Naive thymus-derived CD4-positive, alpha-beta T cell (primary cell): ENCODE measurements at regions not wholly inside any gene's neighbourhood (a gene's known extent, or its start where the extent isn't known, plus 50 kb on each side); places are given as distances from the start of the nearest gene placed in this dataset.

Experiments used
- ATAC-seq: fragments of 150-1000 bp; cut with Tn5 transposase; 2 replicates; pipeline ENCODE4 v1.10.0; 2021; ENCODE audit warnings: mild to moderate bottlenecking, moderate library complexity
- CTCF ChIA-PET: fragments of 350-600 bp; sonication (Branson Sonifier 250); formaldehyde crosslinking; loops from one replicate; lab custom pipeline; 2021; ENCODE audit warnings: antibody characterized with exemption; lab: Charles Lee
- POLR2A ChIA-PET: fragments of 350-600 bp; sonication (Branson Sonifier 250); formaldehyde crosslinking; loops from one replicate; lab custom pipeline; 2021; ENCODE audit warnings: antibody characterized with exemption, inconsistent platforms; lab: Charles Lee
- DNase-seq, 9 donors: peaks; one replicate each; pipeline versions ENCODE4 v3.0.0 to v3.0.0-alpha.2; 2020 to 2022; ENCODE audit warnings: mixed read lengths in 1 of 9
- H3K27ac ChIP-seq: one replicate; pipeline ENCODE4 v1.7.0; 2013; ENCODE audit warnings: mild to moderate bottlenecking, low read depth, low read length, moderate library complexity
- H3K27me3 ChIP-seq, 2 donors: one replicate each; pipeline ENCODE4 v1.7.0; 2013; ENCODE audit warnings: low read length in 2 of 2, mild to moderate bottlenecking in 2 of 2, moderate library complexity in 2 of 2; ENCODE audit not compliant: control insufficient read depth in 2 of 2, insufficient read depth in 2 of 2
- H3K36me3 ChIP-seq, 3 experiments: 1 replicate in 2 of 3; 2 replicates in 1 of 3; pipeline ENCODE4 v1.7.0; 2013; ENCODE audit warnings: low read length in 3 of 3, mild to moderate bottlenecking in 3 of 3, moderate library complexity in 1 of 3; ENCODE audit not compliant: insufficient read depth in 3 of 3, control insufficient read depth in 2 of 3
- H3K4me1 ChIP-seq, 2 donors: one replicate each; pipeline ENCODE4 v1.7.0; 2013; ENCODE audit warnings: low read length in 2 of 2, mild to moderate bottlenecking in 2 of 2, moderate library complexity in 1 of 2; ENCODE audit not compliant: control insufficient read depth in 2 of 2, insufficient read depth in 2 of 2
- H3K4me3 ChIP-seq: 2 replicates; pipeline ENCODE4 v1.7.0; 2013; ENCODE audit warnings: mild to moderate bottlenecking, low read length
- H3K9me3 ChIP-seq, 3 experiments: 1 replicate in 2 of 3; 2 replicates in 1 of 3; pipeline ENCODE4 v1.7.0; 2013; ENCODE audit warnings: low read length in 3 of 3; ENCODE audit not compliant: control insufficient read depth in 2 of 3
- H3K27ac Mint-ChIP-seq, 9 donors: one replicate each; pipeline ENCODE4 v1.8.0; 2020 to 2022; ENCODE audit warnings: mixed read lengths in 9 of 9, mild to moderate bottlenecking in 8 of 9, moderate library complexity in 5 of 9, inconsistent platforms in 2 of 9
- H3K27me3 Mint-ChIP-seq, 5 donors: one replicate each; pipeline ENCODE4 v1.8.0; 2021 to 2022; ENCODE audit warnings: mixed read lengths in 5 of 5, mild to moderate bottlenecking in 1 of 5
- H3K36me3 Mint-ChIP-seq, 5 donors: one replicate each; pipeline ENCODE4 v1.8.0; 2020 to 2022; ENCODE audit warnings: mixed read lengths in 5 of 5, mild to moderate bottlenecking in 3 of 5, inconsistent platforms in 1 of 5
- H3K4me1 Mint-ChIP-seq, 7 donors: one replicate each; pipeline ENCODE4 v1.8.0; 2020 to 2022; ENCODE audit warnings: mixed read lengths in 7 of 7, mild to moderate bottlenecking in 3 of 7, inconsistent platforms in 1 of 7
- H3K4me3 Mint-ChIP-seq, 10 donors: one replicate each; pipeline ENCODE4 v1.8.0; 2020 to 2022; ENCODE audit warnings: mild to moderate bottlenecking in 10 of 10, mixed read lengths in 10 of 10, moderate library complexity in 6 of 10, inconsistent platforms in 2 of 10
- H3K9me3 Mint-ChIP-seq, 11 donors: one replicate each; pipeline ENCODE4 v1.8.0; 2020 to 2022; ENCODE audit warnings: mixed read lengths in 11 of 11, mild to moderate bottlenecking in 4 of 11, inconsistent platforms in 1 of 11, moderate library complexity in 1 of 11
- intact Hi-C, 2 donors: fragments of 100-400 bp; cut with micrococcal nuclease; formaldehyde crosslinking; loops; one replicate each; pipeline ENCODE4 v1.15.1; 2023

GRCh38 chr9:25918761-25919160 is 240.5 kb upstream of the TUSC1 start:
- H3K4me1 Mint-ChIP-seq, result no peaks in the 10 kb centered on the region
- Histone ChIP-seq H3K4me3 (no peak overlapping the region), H3K9me3 (peaks cover 0 to 5% (median 0%) of the 10 kb centered on the region in 3 experiments), H3K27me3 (no peaks in the 10 kb centered on the region), H3K27ac (no peak overlapping the region), H3K36me3 (no peaks in the 10 kb centered on the region), H3K4me1 (no peaks in the 10 kb centered on the region)
- no peak for ATAC-seq
- intact Hi-C loops, result no loop called here
- no peak overlapping the region for H3K27ac Mint-ChIP-seq
- no peak for DNase-seq
- no peak overlapping the region for H3K4me3 Mint-ChIP-seq
- H3K36me3 Mint-ChIP-seq, result no peaks in the 10 kb centered on the region
- ChIA-PET POLR2A (no interaction called here), CTCF (no interaction called here)
- H3K9me3 Mint-ChIP-seq, result peaks cover 4 to 22% (median 12%) of the 10 kb centered on the region in 11 donors
- no peaks in the 10 kb centered on the region for H3K27me3 Mint-ChIP-seq

- no peak overlapping the region for H3K27ac Mint-ChIP-seq
- ATAC-seq (no peak), DNase-seq (no peak)
- peaks cover 3 to 20% (median 6%) of the 10 kb centered on the region in 11 donors for H3K9me3 Mint-ChIP-seq
- Histone ChIP-seq H3K9me3 (peaks cover 0 to 5% (median 0%) of the 10 kb centered on the region in 3 experiments), H3K4me3 (no peak overlapping the region), H3K36me3 (no peaks in the 10 kb centered on the region), H3K4me1 (no peaks in the 10 kb centered on the region), H3K27me3 (no peaks in the 10 kb centered on the region), H3K27ac (no peak overlapping the region)
- no peaks in the 10 kb centered on the region for H3K4me1 Mint-ChIP-seq
- intact Hi-C loops, result no loop called here
- H3K27me3 Mint-ChIP-seq, result no peaks in the 10 kb centered on the region
- no peaks in the 10 kb centered on the region for H3K36me3 Mint-ChIP-seq
- CTCF ChIA-PET, result no interaction called here
- H3K4me3 Mint-ChIP-seq, result no peak overlapping the region
- POLR2A ChIA-PET, result no interaction called here
Observed at GRCh38 chr9:25917731-25918362, 239.6 kb upstream of the TUSC1 start.

GRCh38 chr9:25913806-25914205 is 235.6 kb upstream of the TUSC1 start:
- H3K27me3 ChIP-seq, result no peaks in the 10 kb centered on the region
- Mint-ChIP-seq H3K4me1 (no peaks in the 10 kb centered on the region), H3K27me3 (no peaks in the 10 kb centered on the region), H3K27ac (no peak overlapping the region), H3K4me3 (no peak overlapping the region), H3K9me3 (peaks cover 2 to 23% (median 11%) of the 10 kb centered on the region in 11 donors), H3K36me3 (no peaks in the 10 kb centered on the region)
- H3K9me3 ChIP-seq, result no peaks in the 10 kb centered on the region
- DNase-seq (no peak), ATAC-seq (no peak)
- ChIA-PET POLR2A (no interaction called here), CTCF (no interaction called here)
- intact Hi-C loops, result no loop called here
- H3K27ac ChIP-seq, result no peak overlapping the region
- no peaks in the 10 kb centered on the region for H3K4me1 ChIP-seq
- no peak overlapping the region for H3K4me3 ChIP-seq
- no peaks in the 10 kb centered on the region for H3K36me3 ChIP-seq

- Histone ChIP-seq H3K4me3 (no peak overlapping the region), H3K4me1 (no peaks in the 10 kb centered on the region), H3K27me3 (no peaks in the 10 kb centered on the region), H3K36me3 (no peaks in the 10 kb centered on the region), H3K9me3 (peaks cover 0 to 10% (median 0%) of the 10 kb centered on the region in 3 experiments), H3K27ac (no peak overlapping the region)
- ChIA-PET POLR2A (no interaction called here), CTCF (no interaction called here)
- no peaks in the 10 kb centered on the region for H3K27me3 Mint-ChIP-seq
- peaks cover 0 to 37% (median 16%) of the 10 kb centered on the region in 11 donors for H3K9me3 Mint-ChIP-seq
- H3K4me1 Mint-ChIP-seq, result no peaks in the 10 kb centered on the region
- H3K27ac Mint-ChIP-seq, result no peak overlapping the region
- intact Hi-C loops, result no loop called here
- no peak overlapping the region for H3K4me3 Mint-ChIP-seq
- H3K36me3 Mint-ChIP-seq, result no peaks in the 10 kb centered on the region
- no peak for DNase-seq
- no peak for ATAC-seq
Observed at GRCh38 chr9:25904701-25905100, 226.5 kb upstream of the TUSC1 start.

DNA sequence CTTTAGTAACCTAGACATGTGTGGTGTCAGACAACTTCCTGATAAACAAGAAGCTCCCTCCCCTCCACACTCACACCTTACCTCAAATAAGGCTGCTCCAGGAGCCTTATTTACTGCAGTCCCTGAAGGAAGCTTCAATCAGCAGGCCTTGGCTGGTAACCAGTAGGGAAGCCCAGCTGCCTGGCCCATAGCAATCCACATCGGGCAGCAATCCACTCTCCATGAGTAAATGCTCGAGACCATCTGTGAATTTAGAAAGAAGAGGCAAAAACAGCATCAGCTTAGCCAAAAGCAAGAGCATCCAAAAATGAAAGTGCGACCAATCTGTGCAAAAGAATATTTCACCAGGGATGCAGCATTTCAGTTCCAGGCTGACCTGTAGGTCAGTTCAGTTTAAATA is 213.3 kb upstream of the TUSC1 start:
- ChIA-PET POLR2A (no interaction called here), CTCF (no interaction called here)
- H3K4me3 ChIP-seq, result no peak overlapping the region
- ATAC-seq, result no peak
- no peaks in the 10 kb centered on the region for H3K4me1 ChIP-seq
- no peak overlapping the region for H3K4me3 Mint-ChIP-seq
- H3K9me3 Mint-ChIP-seq, result peaks cover 9 to 37% (median 24%) of the 10 kb centered on the region in 11 donors
- peaks cover 0 to 5% (median 0%) of the 10 kb centered on the region in 5 donors for H3K36me3 Mint-ChIP-seq
- H3K4me1 Mint-ChIP-seq, result no peaks in the 10 kb centered on the region
- H3K36me3 ChIP-seq, result no peaks in the 10 kb centered on the region
- H3K27ac ChIP-seq, result no peak overlapping the region
- H3K27me3 Mint-ChIP-seq, result no peaks in the 10 kb centered on the region
- H3K9me3 ChIP-seq, result no peaks in the 10 kb centered on the region
- no peaks in the 10 kb centered on the region for H3K27me3 ChIP-seq
- H3K27ac Mint-ChIP-seq, result no peak overlapping the region
- intact Hi-C loops, result no loop called here
- no peak for DNase-seq

DNA sequence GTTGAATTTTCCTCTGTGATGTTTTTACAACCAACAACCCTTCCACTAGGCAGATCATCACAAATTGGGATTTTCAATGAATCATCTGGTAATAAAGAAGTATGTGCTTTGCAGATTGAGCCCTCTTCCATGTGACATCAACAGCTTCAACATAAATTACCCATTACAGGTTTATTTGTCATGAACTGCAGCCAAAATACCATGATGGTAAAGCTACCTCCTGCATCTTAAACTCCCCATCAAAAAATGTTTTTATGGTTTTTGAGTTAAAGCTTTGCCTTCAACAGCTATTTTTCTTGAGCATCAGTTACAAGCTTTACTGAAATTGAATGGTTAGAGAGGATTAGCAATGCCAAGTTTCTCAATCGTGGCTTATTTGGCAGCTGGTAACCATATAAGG is 211.4 kb upstream of the TUSC1 start:
- Histone ChIP-seq H3K9me3 (no peaks in the 10 kb centered on the region), H3K4me3 (no peak overlapping the region), H3K27me3 (no peaks in the 10 kb centered on the region), H3K4me1 (no peaks in the 10 kb centered on the region), H3K27ac (no peak overlapping the region), H3K36me3 (no peaks in the 10 kb centered on the region)
- Mint-ChIP-seq H3K27ac (no peak overlapping the region), H3K36me3 (no peaks in the 10 kb centered on the region), H3K4me3 (no peak overlapping the region), H3K27me3 (no peaks in the 10 kb centered on the region), H3K9me3 (peaks cover 2 to 30% (median 17%) of the 10 kb centered on the region in 11 donors), H3K4me1 (no peaks in the 10 kb centered on the region)
- intact Hi-C loops, result no loop called here
- POLR2A ChIA-PET, result no interaction called here
- no peak for DNase-seq
- CTCF ChIA-PET, result no interaction called here
- ATAC-seq, result no peak

GRCh38 chr9:25876248-25876647 is 198.0 kb upstream of the TUSC1 start:
- intact Hi-C loops, result no loop called here
- Mint-ChIP-seq H3K27me3 (no peaks in the 10 kb centered on the region), H3K4me3 (no peak overlapping the region), H3K36me3 (no peaks in the 10 kb centered on the region), H3K4me1 (peaks cover 0 to 1% (median 0%) of the 10 kb centered on the region in 7 donors), H3K27ac (no peak overlapping the region), H3K9me3 (peaks cover 0 to 21% (median 10%) of the 10 kb centered on the region in 11 donors)
- ChIA-PET CTCF (no interaction called here), POLR2A (no interaction called here)
- Histone ChIP-seq H3K36me3 (no peaks in the 10 kb centered on the region), H3K4me3 (no peak overlapping the region), H3K4me1 (no peaks in the 10 kb centered on the region), H3K9me3 (no peaks in the 10 kb centered on the region), H3K27ac (no peak overlapping the region), H3K27me3 (no peaks in the 10 kb centered on the region)
- ATAC-seq, result no peak
- no peak for DNase-seq
